ENCODE measurements at regions not wholly inside any gene's neighbourhood (a gene's known extent, or its start where the extent isn't known, plus 50 kb on each side); places are given as distances from the start of the nearest gene placed in this dataset.

DNA sequence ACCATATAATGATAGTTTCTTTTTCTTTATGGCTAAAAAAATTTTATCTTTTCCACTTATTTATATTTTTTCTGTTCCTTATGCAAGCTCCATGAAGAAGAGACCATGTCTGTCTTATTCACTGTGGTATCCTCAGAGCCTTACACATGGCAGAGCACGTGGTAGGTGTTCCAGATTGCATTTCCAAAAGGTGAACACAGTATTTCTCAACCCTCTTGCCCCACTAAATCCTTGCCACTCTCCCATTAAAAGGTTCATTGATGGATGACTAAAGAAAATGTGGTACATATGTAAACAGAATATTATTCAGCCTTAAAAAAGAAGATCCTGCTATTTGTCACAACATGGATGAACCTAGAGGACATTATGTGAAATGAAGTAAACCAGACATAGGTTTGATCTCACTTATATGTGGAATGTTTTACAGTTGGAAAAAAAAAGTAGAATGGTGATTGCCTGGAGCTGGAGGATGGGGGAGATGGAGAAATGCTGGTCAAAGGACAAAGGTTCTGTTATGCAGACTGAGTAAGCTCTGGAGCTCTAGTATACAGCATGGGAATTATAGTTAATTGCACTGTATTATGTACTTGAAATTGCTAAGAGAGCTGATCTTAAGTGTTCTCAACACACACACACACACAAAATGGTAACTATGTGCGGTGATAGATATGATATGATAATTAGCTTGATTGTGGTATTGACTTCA, 266.7 kb downstream of the CNTN3 start:
- Histone ChIP-seq H3K4me3 (ENCODE audit: low read depth, low read length) (no peak overlapping the region), H3K27me3 (ENCODE audit: control insufficient read depth, insufficient read depth, low read length) (no peaks in the 10 kb centered on the region), H3K4me1 (ENCODE audit: control insufficient read depth, insufficient read depth, low read length, poor library complexity, severe bottlenecking) (no peaks in the 10 kb centered on the region), H3K9me3 (ENCODE audit: control insufficient read depth in 2 of 2, low read length in 2 of 2) (no peaks in the 10 kb centered on the region), H3K36me3 (ENCODE audit: control insufficient read depth, insufficient read depth, low read length) (no peaks in the 10 kb centered on the region), H3K27ac (ENCODE audit: insufficient read depth, low read length, poor library complexity, severe bottlenecking) (no peak overlapping the region)
- Mint-ChIP-seq H3K36me3 (no peaks in the 10 kb centered on the region), H3K9me3 (peaks cover 0 to 22% (median 6%) of the 10 kb centered on the region in 7 donors), H3K27me3 (no peaks in the 10 kb centered on the region), H3K27ac (no peak overlapping the region), H3K4me1 (no peaks in the 10 kb centered on the region), H3K4me3 (no peak overlapping the region)
- DNase-seq: no peak
- ATAC-seq (ENCODE audit: low read depth in 2 of 2): no peak

DNA sequence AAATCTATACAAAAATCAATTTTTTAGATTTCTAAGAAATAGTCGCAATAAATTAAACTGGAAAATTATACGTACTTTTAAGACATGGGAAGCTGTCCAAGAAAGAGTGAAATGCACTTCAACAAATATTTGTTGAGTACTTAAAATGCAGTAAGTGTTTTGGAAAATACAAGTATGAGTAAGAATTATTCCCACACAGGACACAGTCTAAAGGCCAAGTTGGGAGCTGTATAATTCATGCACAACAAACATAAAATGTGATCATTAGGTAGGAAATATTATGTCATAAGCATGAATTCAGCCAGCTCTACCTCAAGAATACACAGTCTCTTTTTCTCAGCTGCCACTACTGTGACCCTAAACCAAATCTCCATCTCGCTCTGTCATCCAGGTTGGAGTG, 267.6 kb downstream of the CNTN3 start:
- no peak overlapping the region for H3K4me3 Mint-ChIP-seq

DNA sequence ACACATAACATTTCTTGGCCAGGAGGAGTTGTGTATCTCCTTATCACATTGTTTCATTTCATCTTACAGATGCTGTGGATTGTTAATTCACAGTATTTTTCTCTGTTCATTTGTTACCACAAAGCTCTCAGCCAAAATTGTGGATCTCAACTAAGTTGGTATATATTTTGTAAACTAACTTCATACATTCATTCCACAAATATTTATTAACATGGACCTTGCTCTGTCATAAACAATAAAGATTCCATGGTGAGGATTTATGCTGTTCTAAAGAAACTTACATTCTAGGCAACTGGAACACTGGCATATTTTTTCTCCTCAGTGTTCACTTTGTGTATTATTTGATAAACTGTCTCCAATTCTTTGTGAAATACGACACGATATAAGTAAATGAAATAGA, 268.8 kb downstream of the CNTN3 start:
- H3K9me3 ChIP-seq (ENCODE audit: control insufficient read depth in 2 of 2, low read length in 2 of 2): no peaks in the 10 kb centered on the region
- no peaks in the 10 kb centered on the region for H3K36me3 ChIP-seq (ENCODE audit: control insufficient read depth, insufficient read depth, low read length)
- no peak overlapping the region for H3K27ac Mint-ChIP-seq

More for the DNA sequence above, 267.6 kb downstream of the CNTN3 start:
- Histone ChIP-seq H3K4me3 (ENCODE audit: low read depth, low read length) (no peak overlapping the region), H3K27ac (ENCODE audit: insufficient read depth, low read length, poor library complexity, severe bottlenecking) (no peak overlapping the region), H3K27me3 (ENCODE audit: control insufficient read depth, insufficient read depth, low read length) (no peaks in the 10 kb centered on the region), H3K4me1 (ENCODE audit: control insufficient read depth, insufficient read depth, low read length, poor library complexity, severe bottlenecking) (no peaks in the 10 kb centered on the region), H3K36me3 (ENCODE audit: control insufficient read depth, insufficient read depth, low read length) (no peaks in the 10 kb centered on the region), H3K9me3 (ENCODE audit: control insufficient read depth in 2 of 2, low read length in 2 of 2) (no peaks in the 10 kb centered on the region)
- no peak for ATAC-seq (ENCODE audit: low read depth in 2 of 2)
- DNase-seq: no peak
- no peaks in the 10 kb centered on the region for H3K27me3 Mint-ChIP-seq
- H3K36me3 Mint-ChIP-seq: no peaks in the 10 kb centered on the region
- H3K27ac Mint-ChIP-seq: no peak overlapping the region
- peaks cover 0 to 22% (median 4%) of the 10 kb centered on the region in 7 donors for H3K9me3 Mint-ChIP-seq
- H3K4me1 Mint-ChIP-seq: no peaks in the 10 kb centered on the region

DNA sequence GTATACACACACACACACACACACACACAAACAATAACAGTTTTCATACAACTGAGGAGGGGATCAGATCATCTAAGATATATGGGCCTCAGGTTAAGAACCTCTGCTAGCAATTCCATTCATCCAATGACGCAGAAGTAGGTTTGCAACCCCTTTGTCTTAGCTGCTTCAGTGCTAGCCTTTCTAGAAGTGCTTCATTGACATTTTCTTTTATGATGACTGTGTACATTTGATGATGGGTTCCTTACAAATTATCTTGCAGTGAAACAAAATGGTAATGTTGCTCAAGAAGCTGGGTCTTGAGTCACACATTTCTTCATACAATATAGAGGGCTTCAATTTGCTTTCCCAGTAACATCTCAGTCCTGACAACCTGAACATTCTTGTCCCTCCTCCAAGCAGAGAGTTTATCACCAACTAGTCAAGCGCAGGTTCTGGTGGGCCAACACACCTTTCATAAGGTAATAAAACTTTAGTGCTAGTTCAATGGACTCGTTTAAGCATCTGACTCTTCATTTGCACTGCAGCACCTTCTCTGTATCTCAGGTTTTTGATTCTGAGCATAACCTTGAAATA, 269.5 kb downstream of the CNTN3 start:
- no peak overlapping the region for H3K27ac Mint-ChIP-seq
- no peaks in the 10 kb centered on the region for H3K36me3 Mint-ChIP-seq
- H3K27ac ChIP-seq (ENCODE audit: insufficient read depth, low read length, poor library complexity, severe bottlenecking): no peak overlapping the region
- H3K27me3 Mint-ChIP-seq: no peaks in the 10 kb centered on the region
- H3K36me3 ChIP-seq (ENCODE audit: control insufficient read depth, insufficient read depth, low read length): no peaks in the 10 kb centered on the region
- H3K4me1 ChIP-seq (ENCODE audit: control insufficient read depth, insufficient read depth, low read length, poor library complexity, severe bottlenecking): no peaks in the 10 kb centered on the region
- H3K4me3 ChIP-seq (ENCODE audit: low read depth, low read length): no peak overlapping the region
- no peak overlapping the region for H3K4me3 Mint-ChIP-seq
- no peak for DNase-seq
- no peaks in the 10 kb centered on the region for H3K4me1 Mint-ChIP-seq
- peaks cover 0 to 23% (median 3%) of the 10 kb centered on the region in 7 donors for H3K9me3 Mint-ChIP-seq
- no peaks in the 10 kb centered on the region for H3K27me3 ChIP-seq (ENCODE audit: control insufficient read depth, insufficient read depth, low read length)
- H3K9me3 ChIP-seq (ENCODE audit: control insufficient read depth in 2 of 2, low read length in 2 of 2): no peaks in the 10 kb centered on the region
- ATAC-seq (ENCODE audit: low read depth in 2 of 2): no peak

More for the DNA sequence above, 268.8 kb downstream of the CNTN3 start:
- DNase-seq: no peak
- no peak overlapping the region for H3K27ac ChIP-seq (ENCODE audit: insufficient read depth, low read length, poor library complexity, severe bottlenecking)
- Mint-ChIP-seq H3K36me3 (no peaks in the 10 kb centered on the region), H3K9me3 (peaks cover 0 to 22% (median 3%) of the 10 kb centered on the region in 7 donors), H3K27me3 (no peaks in the 10 kb centered on the region), H3K4me1 (no peaks in the 10 kb centered on the region), H3K4me3 (no peak overlapping the region)
- no peaks in the 10 kb centered on the region for H3K4me1 ChIP-seq (ENCODE audit: control insufficient read depth, insufficient read depth, low read length, poor library complexity, severe bottlenecking)
- H3K27me3 ChIP-seq (ENCODE audit: control insufficient read depth, insufficient read depth, low read length): no peaks in the 10 kb centered on the region
- H3K4me3 ChIP-seq (ENCODE audit: low read depth, low read length): no peak overlapping the region
- ATAC-seq (ENCODE audit: low read depth in 2 of 2): no peak

DNA sequence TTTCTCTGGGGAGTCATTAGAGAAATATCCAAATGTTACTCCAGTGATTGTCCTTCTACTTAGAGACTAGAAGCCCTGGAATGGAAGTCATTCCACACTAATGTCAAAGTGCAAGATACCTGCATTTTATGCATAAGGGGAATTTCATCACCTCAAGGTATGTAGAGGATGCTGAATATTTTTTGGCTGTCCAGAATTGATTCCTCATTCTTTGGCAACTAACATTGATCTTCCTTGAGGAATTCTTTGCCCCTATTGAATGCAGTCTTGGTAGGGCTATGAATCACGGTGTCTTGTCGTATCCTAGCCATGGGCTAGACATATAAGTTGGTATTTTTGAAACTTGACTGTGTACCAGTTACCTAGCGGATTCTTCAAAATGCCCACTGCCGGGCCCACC, 271.1 kb downstream of the CNTN3 start:
- Histone ChIP-seq H3K4me1 (ENCODE audit: control insufficient read depth, insufficient read depth, low read length, poor library complexity, severe bottlenecking) (no peaks in the 10 kb centered on the region), H3K4me3 (ENCODE audit: low read depth, low read length) (no peak overlapping the region), H3K36me3 (ENCODE audit: control insufficient read depth, insufficient read depth, low read length) (no peaks in the 10 kb centered on the region), H3K9me3 (ENCODE audit: control insufficient read depth in 2 of 2, low read length in 2 of 2) (no peaks in the 10 kb centered on the region), H3K27me3 (ENCODE audit: control insufficient read depth, insufficient read depth, low read length) (no peaks in the 10 kb centered on the region), H3K27ac (ENCODE audit: insufficient read depth, low read length, poor library complexity, severe bottlenecking) (no peak overlapping the region)
- Mint-ChIP-seq H3K4me1 (no peaks in the 10 kb centered on the region), H3K27me3 (no peaks in the 10 kb centered on the region), H3K36me3 (no peaks in the 10 kb centered on the region), H3K27ac (no peak overlapping the region), H3K9me3 (peaks cover 0 to 29% (median 6%) of the 10 kb centered on the region in 7 donors), H3K4me3 (no peak overlapping the region)
- ATAC-seq (ENCODE audit: low read depth in 2 of 2) (no peak), DNase-seq (no peak)

DNA sequence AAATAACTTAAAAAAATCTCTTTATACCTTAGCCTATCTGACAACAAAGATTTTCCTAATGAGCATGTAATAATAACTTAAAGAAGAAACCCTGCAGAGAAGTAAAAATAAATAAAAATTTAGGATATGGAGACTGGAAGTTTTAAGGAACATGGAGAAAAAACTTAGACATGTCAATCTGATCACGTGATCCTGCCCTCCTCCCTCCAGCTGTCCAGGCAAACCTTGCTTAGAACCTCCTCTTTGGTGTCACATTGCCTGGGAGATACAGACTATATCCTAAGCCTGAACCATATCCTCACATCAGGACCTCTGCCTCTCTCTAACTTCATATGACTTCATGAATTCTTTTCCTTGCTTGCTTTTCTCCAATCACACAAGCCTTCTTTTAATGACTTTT, 275.5 kb downstream of the CNTN3 start:
- peaks cover 0 to 32% (median 10%) of the 10 kb centered on the region in 7 donors for H3K9me3 Mint-ChIP-seq

DNA sequence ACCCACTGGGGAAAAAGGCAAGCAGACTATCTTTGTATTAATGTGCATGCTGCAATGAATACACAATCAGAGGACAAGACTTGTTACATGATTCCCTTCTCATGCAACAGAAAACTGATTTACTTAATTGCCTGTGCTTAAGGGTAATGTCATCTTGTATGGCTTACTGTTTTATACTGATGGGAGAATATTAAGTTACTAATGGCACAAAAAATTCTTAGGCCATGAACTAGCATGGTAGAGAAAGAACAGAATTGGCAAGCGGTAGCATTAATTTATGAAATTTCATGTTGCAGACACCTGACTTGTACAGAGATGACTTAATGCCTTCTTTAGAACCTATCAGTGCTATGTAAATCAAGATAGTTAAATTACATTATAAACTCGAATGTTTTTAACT, 282.3 kb downstream of the CNTN3 start:
- Mint-ChIP-seq H3K36me3 (no peaks in the 10 kb centered on the region), H3K27ac (no peak overlapping the region), H3K4me3 (no peak overlapping the region), H3K27me3 (no peaks in the 10 kb centered on the region), H3K9me3 (peaks cover 0 to 19% (median 8%) of the 10 kb centered on the region in 7 donors), H3K4me1 (no peaks in the 10 kb centered on the region)
- Histone ChIP-seq H3K4me1 (ENCODE audit: control insufficient read depth, insufficient read depth, low read length, poor library complexity, severe bottlenecking) (no peaks in the 10 kb centered on the region), H3K36me3 (ENCODE audit: control insufficient read depth, insufficient read depth, low read length) (no peaks in the 10 kb centered on the region), H3K27me3 (ENCODE audit: control insufficient read depth, insufficient read depth, low read length) (no peaks in the 10 kb centered on the region), H3K9me3 (ENCODE audit: control insufficient read depth in 2 of 2, low read length in 2 of 2) (no peaks in the 10 kb centered on the region), H3K27ac (ENCODE audit: insufficient read depth, low read length, poor library complexity, severe bottlenecking) (no peak overlapping the region), H3K4me3 (ENCODE audit: low read depth, low read length) (no peak overlapping the region)
- no peak for DNase-seq
- no peak for ATAC-seq (ENCODE audit: low read depth in 2 of 2)

More for the DNA sequence above, 275.5 kb downstream of the CNTN3 start:
- Histone ChIP-seq H3K9me3 (ENCODE audit: control insufficient read depth in 2 of 2, low read length in 2 of 2) (no peaks in the 10 kb centered on the region), H3K4me3 (ENCODE audit: low read depth, low read length) (no peak overlapping the region), H3K27me3 (ENCODE audit: control insufficient read depth, insufficient read depth, low read length) (no peaks in the 10 kb centered on the region), H3K4me1 (ENCODE audit: control insufficient read depth, insufficient read depth, low read length, poor library complexity, severe bottlenecking) (no peaks in the 10 kb centered on the region), H3K36me3 (ENCODE audit: control insufficient read depth, insufficient read depth, low read length) (no peaks in the 10 kb centered on the region), H3K27ac (ENCODE audit: insufficient read depth, low read length, poor library complexity, severe bottlenecking) (no peak overlapping the region)
- Mint-ChIP-seq H3K4me1 (no peaks in the 10 kb centered on the region), H3K4me3 (no peak overlapping the region), H3K27me3 (no peaks in the 10 kb centered on the region), H3K27ac (no peak overlapping the region), H3K36me3 (no peaks in the 10 kb centered on the region)
- no peak for DNase-seq
- ATAC-seq (ENCODE audit: low read depth in 2 of 2): no peak

DNA sequence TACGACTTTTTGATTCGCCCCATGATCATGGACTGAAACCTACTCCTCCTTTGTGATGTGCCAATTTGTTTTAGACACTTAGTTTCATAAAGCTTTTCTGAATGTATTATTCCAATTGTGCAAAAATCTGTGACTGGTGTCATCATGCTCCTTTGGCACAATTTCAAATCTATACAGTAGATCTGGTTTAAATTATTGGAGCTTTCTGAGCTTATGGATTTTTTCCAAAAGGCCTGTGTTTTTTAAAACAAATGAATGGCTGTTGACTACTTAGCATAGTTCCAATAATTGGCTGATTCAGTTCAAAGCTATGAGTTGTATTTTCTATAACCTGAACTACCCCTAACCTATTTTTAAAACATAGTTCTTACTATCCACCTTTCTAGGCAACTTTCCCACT, 282.7 kb downstream of the CNTN3 start:
- no peak overlapping the region for H3K27ac Mint-ChIP-seq

More for the DNA sequence above, 282.7 kb downstream of the CNTN3 start:
- Histone ChIP-seq H3K36me3 (ENCODE audit: control insufficient read depth, insufficient read depth, low read length) (no peaks in the 10 kb centered on the region), H3K4me1 (ENCODE audit: control insufficient read depth, insufficient read depth, low read length, poor library complexity, severe bottlenecking) (no peaks in the 10 kb centered on the region), H3K27ac (ENCODE audit: insufficient read depth, low read length, poor library complexity, severe bottlenecking) (no peak overlapping the region), H3K4me3 (ENCODE audit: low read depth, low read length) (no peak overlapping the region), H3K27me3 (ENCODE audit: control insufficient read depth, insufficient read depth, low read length) (no peaks in the 10 kb centered on the region), H3K9me3 (ENCODE audit: control insufficient read depth in 2 of 2, low read length in 2 of 2) (no peaks in the 10 kb centered on the region)
- Mint-ChIP-seq H3K4me1 (no peaks in the 10 kb centered on the region), H3K36me3 (no peaks in the 10 kb centered on the region), H3K27me3 (no peaks in the 10 kb centered on the region), H3K9me3 (peaks cover 0 to 19% (median 8%) of the 10 kb centered on the region in 7 donors), H3K4me3 (no peak overlapping the region)
- no peak for DNase-seq
- no peak for ATAC-seq (ENCODE audit: low read depth in 2 of 2)

Data from CD4-positive, CD25-positive, alpha-beta regulatory T cell (primary cell).